ENCODE measurements at regions not wholly inside any gene's neighbourhood (a gene's known extent, or its start where the extent isn't known, plus 50 kb on each side); places are given as distances from the start of the nearest gene placed in this dataset.

GRCh38 chr16:50436271-50436670 lies 67.5 kb upstream of the BRD7 start:
- no peak overlapping the region for H3K4me2 ChIP-seq (replicated peaks; ENCODE audit: extremely low read depth, low read length, poor library complexity, severe bottlenecking)
- WGBS (ENCODE audit: insufficient coverage) = no CpG with 5 or more reads among the region's 3 CpGs

DNA sequence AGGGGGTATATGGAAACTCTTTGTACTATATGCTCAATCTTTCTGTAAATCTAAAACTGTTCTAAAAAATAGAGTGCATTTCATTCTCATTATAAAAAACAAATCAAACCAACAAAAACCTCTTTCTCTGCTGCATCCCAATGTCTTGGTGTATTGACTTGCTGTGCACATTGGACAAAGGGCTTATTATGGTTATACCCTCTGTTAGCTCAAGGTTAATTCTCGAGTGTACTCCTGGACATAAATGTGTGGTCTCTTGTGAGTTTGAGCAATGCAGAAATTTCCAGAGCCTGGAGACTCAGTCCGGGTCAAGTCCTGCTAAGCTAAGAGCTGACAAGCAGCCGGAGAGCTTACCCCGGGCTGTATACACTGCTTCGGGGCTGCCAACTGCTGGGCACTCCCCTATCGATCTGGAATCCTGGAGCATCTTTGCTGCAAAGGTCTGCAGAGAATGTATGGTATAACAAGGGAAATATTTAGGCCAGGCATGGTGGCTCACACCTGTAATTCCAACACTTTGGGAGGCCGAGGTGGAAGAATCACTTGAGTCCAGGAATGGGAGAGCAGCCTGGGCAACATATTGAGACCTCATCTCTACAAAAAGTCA lies 66.2 kb upstream of the BRD7 start:
- no peak overlapping the region for H3K4me2 ChIP-seq (replicated peaks; ENCODE audit: extremely low read depth, low read length, poor library complexity, severe bottlenecking)
- H3K4me3 ChIP-seq (replicated peaks in 1 of 3; ENCODE audit: low read depth in 2 of 3, low read length in 3 of 3) = no peak overlapping the region
- no peaks in the 10 kb centered on the region for H3K79me2 ChIP-seq (ENCODE audit: insufficient read depth, low read length)
- H3K9ac ChIP-seq (ENCODE audit: insufficient read depth, low read length, poor library complexity, severe bottlenecking) = no peak overlapping the region
- intact Hi-C loops (cut with micrococcal nuclease) = no loop called here
- Mint-ChIP-seq H3K27me3 (ENCODE audit: low read depth in 3 of 3) (peaks cover 2 to 6% (median 3%) of the 10 kb centered on the region in 3 donors), H3K9me3 (peaks cover 7 to 16% (median 14%) of the 10 kb centered on the region in 7 donors), H3K4me3 (no peak overlapping the region), H3K4me1 (no peaks in the 10 kb centered on the region), H3K36me3 (no peaks in the 10 kb centered on the region), H3K27ac (no peak overlapping the region)
- no peak overlapping the region for H3K27ac ChIP-seq (ENCODE audit: low read depth in 1 of 2, low read length in 2 of 2)
- TF ChIP-seq, protein P1, sequence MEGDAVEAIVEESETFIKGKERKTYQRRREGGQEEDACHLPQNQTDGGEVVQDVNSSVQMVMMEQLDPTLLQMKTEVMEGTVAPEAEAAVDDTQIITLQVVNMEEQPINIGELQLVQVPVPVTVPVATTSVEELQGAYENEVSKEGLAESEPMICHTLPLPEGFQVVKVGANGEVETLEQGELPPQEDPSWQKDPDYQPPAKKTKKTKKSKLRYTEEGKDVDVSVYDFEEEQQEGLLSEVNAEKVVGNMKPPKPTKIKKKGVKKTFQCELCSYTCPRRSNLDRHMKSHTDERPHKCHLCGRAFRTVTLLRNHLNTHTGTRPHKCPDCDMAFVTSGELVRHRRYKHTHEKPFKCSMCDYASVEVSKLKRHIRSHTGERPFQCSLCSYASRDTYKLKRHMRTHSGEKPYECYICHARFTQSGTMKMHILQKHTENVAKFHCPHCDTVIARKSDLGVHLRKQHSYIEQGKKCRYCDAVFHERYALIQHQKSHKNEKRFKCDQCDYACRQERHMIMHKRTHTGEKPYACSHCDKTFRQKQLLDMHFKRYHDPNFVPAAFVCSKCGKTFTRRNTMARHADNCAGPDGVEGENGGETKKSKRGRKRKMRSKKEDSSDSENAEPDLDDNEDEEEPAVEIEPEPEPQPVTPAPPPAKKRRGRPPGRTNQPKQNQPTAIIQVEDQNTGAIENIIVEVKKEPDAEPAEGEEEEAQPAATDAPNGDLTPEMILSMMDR (IDR thresholded peaks at IDR 0.05) = no peak
- peaks cover 0 to 5% of the 10 kb centered on the region in 2 donors for H3K27me3 ChIP-seq (ENCODE audit: control insufficient read depth in 2 of 2, insufficient read depth in 2 of 2, low read length in 2 of 2)
- H3K4me1 ChIP-seq (ENCODE audit: control insufficient read depth in 1 of 2, insufficient read depth in 2 of 2, low read length in 2 of 2) = no peaks in the 10 kb centered on the region
- H4K20me1 ChIP-seq (ENCODE audit: insufficient read depth, low read length) = no peaks in the 10 kb centered on the region
- no peaks in the 10 kb centered on the region for H3K36me3 ChIP-seq (replicated peaks in 1 of 2; ENCODE audit: control insufficient read depth in 1 of 2, insufficient read depth in 2 of 2, low read length in 2 of 2)
- peaks cover 0 to 8% of the 10 kb centered on the region in 2 donors for H3K9me3 ChIP-seq (replicated peaks in 1 of 2; ENCODE audit: control insufficient read depth in 1 of 2, insufficient read depth in 1 of 2, low read length in 2 of 2)
- WGBS (ENCODE audit: insufficient coverage) = 92% methylated on average over 5 of the region's 7 CpGs
- no peak overlapping the region for H2AFZ ChIP-seq (ENCODE audit: insufficient read depth, low read depth, low read length, poor library complexity, severe bottlenecking)
- no peak for DNase-seq

More at GRCh38 chr16:50436271-50436670, 67.5 kb upstream of the BRD7 start:
- Histone ChIP-seq H3K4me1 (ENCODE audit: control insufficient read depth in 1 of 2, insufficient read depth in 2 of 2, low read length in 2 of 2) (no peaks in the 10 kb centered on the region), H3K27ac (ENCODE audit: low read depth in 1 of 2, low read length in 2 of 2) (no peak overlapping the region), H3K9me3 (replicated peaks in 1 of 2; ENCODE audit: control insufficient read depth in 1 of 2, insufficient read depth in 1 of 2, low read length in 2 of 2) (peaks cover 9 to 21% of the 10 kb centered on the region in 2 donors), H3K79me2 (ENCODE audit: insufficient read depth, low read length) (no peaks in the 10 kb centered on the region), H4K20me1 (ENCODE audit: insufficient read depth, low read length) (no peaks in the 10 kb centered on the region), H3K27me3 (ENCODE audit: control insufficient read depth in 2 of 2, insufficient read depth in 2 of 2, low read length in 2 of 2) (peaks cover 0 to 5% of the 10 kb centered on the region in 2 donors), H2AFZ (ENCODE audit: insufficient read depth, low read depth, low read length, poor library complexity, severe bottlenecking) (no peak overlapping the region), H3K4me3 (replicated peaks in 1 of 3; ENCODE audit: low read depth in 2 of 3, low read length in 3 of 3) (no peak overlapping the region), H3K36me3 (replicated peaks in 1 of 2; ENCODE audit: control insufficient read depth in 1 of 2, insufficient read depth in 2 of 2, low read length in 2 of 2) (no peaks in the 10 kb centered on the region), H3K9ac (ENCODE audit: insufficient read depth, low read length, poor library complexity, severe bottlenecking) (no peak overlapping the region)
- peaks cover 12 to 29% (median 26%) of the 10 kb centered on the region in 7 donors for H3K9me3 Mint-ChIP-seq
- no peaks in the 10 kb centered on the region for H3K36me3 Mint-ChIP-seq
- H3K27me3 Mint-ChIP-seq (ENCODE audit: low read depth in 3 of 3) = peaks cover 1 to 6% (median 2%) of the 10 kb centered on the region in 3 donors
- H3K4me3 Mint-ChIP-seq = no peak overlapping the region
- H3K27ac Mint-ChIP-seq = no peak overlapping the region
- intact Hi-C loops (cut with micrococcal nuclease) = no loop called here
- TF ChIP-seq, protein P1 (IDR thresholded peaks at IDR 0.05) = no peak
- DNase-seq = no peak
- H3K4me1 Mint-ChIP-seq = no peaks in the 10 kb centered on the region

Measured in CD14-positive monocyte (primary cell).